ENCODE measurements at regions not wholly inside any gene's neighbourhood (a gene's known extent, or its start where the extent isn't known, plus 50 kb on each side); places are given as distances from the start of the nearest gene placed in this dataset.

DNA sequence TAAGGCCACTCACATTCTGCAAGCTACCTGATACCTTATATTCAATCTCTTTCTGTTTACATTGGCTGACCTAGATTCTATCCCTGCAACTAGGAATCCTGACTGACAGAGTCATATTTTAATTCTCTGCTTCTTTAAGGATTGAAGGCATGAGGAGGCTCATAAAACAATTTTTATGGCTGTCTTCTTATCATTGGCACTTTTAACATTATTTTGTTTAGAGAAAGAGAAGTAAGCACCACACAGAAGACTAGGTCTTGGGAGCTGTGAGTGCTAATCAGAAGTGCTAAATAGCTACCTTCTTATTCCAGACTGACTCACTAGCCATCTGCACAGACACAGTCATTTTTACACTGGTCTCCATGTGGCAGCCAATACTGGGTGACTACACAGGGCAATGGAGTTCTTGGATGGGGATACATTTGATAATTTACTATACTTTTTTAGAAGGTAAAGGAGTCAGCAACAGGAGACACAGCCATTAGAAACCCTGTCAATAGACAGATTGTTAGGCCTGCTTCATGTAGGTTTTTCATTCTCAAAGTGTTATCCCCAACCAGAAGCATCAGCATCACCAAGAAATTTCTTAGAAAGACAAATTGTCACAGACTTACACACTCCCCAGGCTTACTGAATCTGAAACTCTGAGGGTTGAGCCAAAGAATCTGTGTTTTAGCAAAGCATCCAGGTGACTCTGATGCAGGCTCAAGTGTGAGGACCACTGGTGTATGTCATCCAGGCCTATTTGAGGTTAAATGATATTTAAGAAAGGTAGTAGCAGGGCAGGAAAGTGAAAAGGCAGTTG, 214.1 kb downstream of the DUSP6 start:
- TF ChIP-seq, protein P1, sequence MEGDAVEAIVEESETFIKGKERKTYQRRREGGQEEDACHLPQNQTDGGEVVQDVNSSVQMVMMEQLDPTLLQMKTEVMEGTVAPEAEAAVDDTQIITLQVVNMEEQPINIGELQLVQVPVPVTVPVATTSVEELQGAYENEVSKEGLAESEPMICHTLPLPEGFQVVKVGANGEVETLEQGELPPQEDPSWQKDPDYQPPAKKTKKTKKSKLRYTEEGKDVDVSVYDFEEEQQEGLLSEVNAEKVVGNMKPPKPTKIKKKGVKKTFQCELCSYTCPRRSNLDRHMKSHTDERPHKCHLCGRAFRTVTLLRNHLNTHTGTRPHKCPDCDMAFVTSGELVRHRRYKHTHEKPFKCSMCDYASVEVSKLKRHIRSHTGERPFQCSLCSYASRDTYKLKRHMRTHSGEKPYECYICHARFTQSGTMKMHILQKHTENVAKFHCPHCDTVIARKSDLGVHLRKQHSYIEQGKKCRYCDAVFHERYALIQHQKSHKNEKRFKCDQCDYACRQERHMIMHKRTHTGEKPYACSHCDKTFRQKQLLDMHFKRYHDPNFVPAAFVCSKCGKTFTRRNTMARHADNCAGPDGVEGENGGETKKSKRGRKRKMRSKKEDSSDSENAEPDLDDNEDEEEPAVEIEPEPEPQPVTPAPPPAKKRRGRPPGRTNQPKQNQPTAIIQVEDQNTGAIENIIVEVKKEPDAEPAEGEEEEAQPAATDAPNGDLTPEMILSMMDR (IDR thresholded peaks at IDR 0.05): no peak
- TF ChIP-seq POLR2A (IDR thresholded peaks at IDR 0.05): no peak

All from ovary (tissue), 3 donors.